ENCODE measurements at regions not wholly inside any gene's neighbourhood (a gene's known extent, or its start where the extent isn't known, plus 50 kb on each side); places are given as distances from the start of the nearest gene placed in this dataset.

GRCh38 chr20:60892095-60892813 is 359.8 kb upstream of the CDH4 start:
- no peak for DNase-seq (ENCODE audit: low read depth in 2 of 2)

GRCh38 chr20:60894091-60894490 is 358.0 kb upstream of the CDH4 start:
- DNase-seq (ENCODE audit: low read depth in 2 of 2) = no peak

- no peak for DNase-seq (ENCODE audit: low read depth in 2 of 2)
Observed at GRCh38 chr20:60895363-60896079, 356.5 kb upstream of the CDH4 start.

- DNase-seq (ENCODE audit: low read depth in 2 of 2) = no peak
Observed at GRCh38 chr20:60897976-60898375, 354.1 kb upstream of the CDH4 start.

- DNase-seq (ENCODE audit: low read depth in 2 of 2) = no peak
Observed at GRCh38 chr20:60899320-60899719, 352.7 kb upstream of the CDH4 start.

- DNase-seq (ENCODE audit: low read depth in 2 of 2) = no peak
Observed at GRCh38 chr20:60900618-60901017, 351.4 kb upstream of the CDH4 start.

- DNase-seq (ENCODE audit: low read depth in 2 of 2) = no peak
Observed at GRCh38 chr20:60901831-60902230, 350.2 kb upstream of the CDH4 start.

- DNase-seq (ENCODE audit: low read depth in 2 of 2) = no peak
Observed at GRCh38 chr20:60903325-60903971, 348.6 kb upstream of the CDH4 start.

GRCh38 chr20:60904730-60905129 is 347.3 kb upstream of the CDH4 start:
- DNase-seq (ENCODE audit: low read depth in 2 of 2) = no peak

- no peak for DNase-seq (ENCODE audit: low read depth in 2 of 2)
Observed at GRCh38 chr20:60905919-60906318, 346.1 kb upstream of the CDH4 start.

GRCh38 chr20:60906555-60906954 is 345.5 kb upstream of the CDH4 start:
- no peak for DNase-seq (ENCODE audit: low read depth in 2 of 2)

GRCh38 chr20:60913298-60913697 is 338.8 kb upstream of the CDH4 start:
- no peak for DNase-seq (ENCODE audit: low read depth in 2 of 2)

- DNase-seq (ENCODE audit: low read depth in 2 of 2) = no peak
Observed at GRCh38 chr20:60921022-60921622, 330.9 kb upstream of the CDH4 start.

GRCh38 chr20:60926831-60927230 is 325.2 kb upstream of the CDH4 start:
- no peak for DNase-seq (ENCODE audit: low read depth in 2 of 2)

GRCh38 chr20:60928341-60928740 is 323.7 kb upstream of the CDH4 start:
- no peak for DNase-seq (ENCODE audit: low read depth in 2 of 2)

GRCh38 chr20:60930023-60930790 is 321.9 kb upstream of the CDH4 start:
- no peak for DNase-seq (ENCODE audit: low read depth in 2 of 2)

GRCh38 chr20:60931696-60932095 is 320.4 kb upstream of the CDH4 start:
- DNase-seq (ENCODE audit: low read depth in 2 of 2) = no peak

- no peak for DNase-seq (ENCODE audit: low read depth in 2 of 2)
Observed at GRCh38 chr20:60934724-60935123, 317.3 kb upstream of the CDH4 start.

- no peak for DNase-seq (ENCODE audit: low read depth in 2 of 2)
Observed at GRCh38 chr20:60935971-60936370, 316.1 kb upstream of the CDH4 start.

- DNase-seq (ENCODE audit: low read depth in 2 of 2) = no peak
Observed at GRCh38 chr20:60937585-60937984, 314.5 kb upstream of the CDH4 start.

- no peak for DNase-seq (ENCODE audit: low read depth in 2 of 2)
Observed at GRCh38 chr20:60941379-60941778, 310.7 kb upstream of the CDH4 start.

GRCh38 chr20:60947819-60948218 is 304.2 kb upstream of the CDH4 start:
- no peak for DNase-seq (ENCODE audit: low read depth in 2 of 2)
